WTC11 (cell line): ENCODE measurements at regions not wholly inside any gene's neighbourhood (a gene's known extent, or its start where the extent isn't known, plus 50 kb on each side); places are given as distances from the start of the nearest gene placed in this dataset.
"Not testable (repeated sequence)": the region's sequence is repeated elsewhere in the genome, so short reads cannot be mapped to it uniquely, and the experiment has no call there.

Source experiments
- ATAC-seq: fragments of 200-7000 bp; cut with Tn5 transposase; 2 replicates; pipeline ENCODE4 v1.10.0; 2021; ENCODE audit warnings: mild to moderate bottlenecking, moderate library complexity
- CTCF ChIA-PET: fragments of 300-600 bp; sonication (Branson Sonifier 250); formaldehyde crosslinking; loops from one replicate; lab custom pipeline; 2021; ENCODE audit warnings: antibody characterized with exemption; lab: Charles Lee
- POLR2A ChIA-PET: fragments of 350-600 bp; sonication (Branson Sonifier 250); formaldehyde crosslinking; loops from one replicate; lab custom pipeline; 2021; ENCODE audit warnings: antibody characterized with exemption; lab: Charles Lee
- DNase-seq: peaks from one replicate; pipeline ENCODE4 v3.0.0; 2021; ENCODE audit warnings: low spot score
- H3K27ac Mint-ChIP-seq: 2 replicates; pipeline ENCODE4 v1.8.0; 2021; ENCODE audit warnings: mixed read lengths
- H3K27me3 Mint-ChIP-seq: 2 replicates; pipeline ENCODE4 v1.8.0; 2021; ENCODE audit warnings: low read depth, mild to moderate bottlenecking, moderate library complexity, mixed read lengths
- H3K36me3 Mint-ChIP-seq: 2 replicates; pipeline ENCODE4 v1.8.0; 2021; ENCODE audit warnings: mixed read lengths
- H3K4me1 Mint-ChIP-seq: 2 replicates; pipeline ENCODE4 v1.8.0; 2022; ENCODE audit warnings: mixed read lengths
- H3K4me3 Mint-ChIP-seq: 2 replicates; pipeline ENCODE4 v1.8.0; 2021; ENCODE audit warnings: mild to moderate bottlenecking, moderate library complexity, mixed read lengths
- H3K9me3 Mint-ChIP-seq: 2 replicates; pipeline ENCODE4 v1.8.0; 2021; ENCODE audit warnings: mixed read lengths

DNA sequence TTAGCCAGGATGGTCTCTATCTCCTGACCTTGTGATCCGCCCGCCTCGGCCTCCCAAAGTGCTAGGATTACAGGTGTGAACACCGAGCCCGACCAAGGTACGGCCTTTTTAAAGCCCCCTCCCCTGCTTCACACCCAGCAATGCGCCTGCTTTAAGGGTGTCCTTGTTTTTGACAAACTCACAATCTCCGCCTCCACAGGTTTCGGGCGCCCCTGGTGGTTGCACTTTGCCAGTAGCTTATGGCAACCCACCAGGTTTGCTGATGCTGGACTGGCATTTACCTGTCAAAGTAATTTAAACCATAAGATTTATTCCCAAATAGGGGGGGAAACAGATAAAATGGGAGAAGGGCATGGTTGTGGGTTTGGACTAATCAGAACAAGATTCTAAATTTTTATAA lies 883.6 kb downstream of the SPATA31A7 start:
- H3K27me3 Mint-ChIP-seq, H3K4me3 Mint-ChIP-seq, DNase-seq, CTCF ChIA-PET, H3K27ac Mint-ChIP-seq, H3K4me1 Mint-ChIP-seq, POLR2A ChIA-PET, H3K36me3 Mint-ChIP-seq, H3K9me3 Mint-ChIP-seq: not testable (repeated sequence)
- peak; percentile 86 for ATAC-seq

GRCh38 chr9:62084245-62084644 lies 894.4 kb downstream of the SPATA31A7 start:
- CTCF ChIA-PET, POLR2A ChIA-PET, H3K36me3 Mint-ChIP-seq, H3K4me1 Mint-ChIP-seq, DNase-seq, H3K4me3 Mint-ChIP-seq, H3K27me3 Mint-ChIP-seq, H3K27ac Mint-ChIP-seq, H3K9me3 Mint-ChIP-seq: not testable (repeated sequence)
- ATAC-seq: peak; percentile 76

DNA sequence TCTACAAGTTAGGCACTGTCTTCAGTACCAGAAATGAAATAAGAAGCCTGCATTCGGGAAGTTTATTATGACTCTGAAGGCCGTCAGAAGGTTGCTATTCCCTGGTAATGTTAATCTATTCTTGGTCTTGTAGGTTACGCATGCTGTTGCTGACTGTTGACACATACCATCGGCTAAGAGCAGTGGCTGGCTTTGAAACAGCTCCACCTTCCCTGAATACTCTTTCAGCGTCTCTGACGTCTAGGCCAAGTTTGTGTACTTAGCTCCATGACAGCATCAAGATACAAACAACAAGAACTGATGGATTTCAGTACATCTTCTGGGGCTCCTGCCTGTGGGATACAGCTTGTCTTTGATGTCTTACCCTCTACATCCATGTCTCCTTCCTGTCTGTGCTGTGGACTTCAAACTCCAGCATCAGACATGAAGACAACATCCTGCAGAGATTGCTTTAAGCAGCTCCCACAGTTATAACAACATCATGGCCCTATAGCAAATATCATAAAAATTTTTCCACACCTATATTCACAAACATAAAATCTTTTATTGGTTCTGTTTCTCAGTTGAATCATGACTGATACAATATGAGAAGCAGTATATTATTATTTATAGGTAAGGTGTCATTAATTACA lies 906.0 kb downstream of the SPATA31A7 start:
- H3K4me3 Mint-ChIP-seq, H3K9me3 Mint-ChIP-seq, DNase-seq, H3K27ac Mint-ChIP-seq, ATAC-seq, H3K36me3 Mint-ChIP-seq, H3K4me1 Mint-ChIP-seq, CTCF ChIA-PET, H3K27me3 Mint-ChIP-seq, POLR2A ChIA-PET: not testable (repeated sequence)

GRCh38 chr9:62110486-62110885 lies 920.6 kb downstream of the SPATA31A7 start:
- ATAC-seq, H3K4me3 Mint-ChIP-seq, H3K4me1 Mint-ChIP-seq, H3K27ac Mint-ChIP-seq, H3K36me3 Mint-ChIP-seq, H3K9me3 Mint-ChIP-seq, H3K27me3 Mint-ChIP-seq, CTCF ChIA-PET, DNase-seq, POLR2A ChIA-PET: not testable (repeated sequence)

GRCh38 chr9:62116951-62117640 lies 927.3 kb downstream of the SPATA31A7 start:
- H3K9me3 Mint-ChIP-seq, POLR2A ChIA-PET, DNase-seq, H3K27me3 Mint-ChIP-seq, CTCF ChIA-PET, ATAC-seq, H3K27ac Mint-ChIP-seq, H3K4me3 Mint-ChIP-seq, H3K36me3 Mint-ChIP-seq, H3K4me1 Mint-ChIP-seq: not testable (repeated sequence)

DNA sequence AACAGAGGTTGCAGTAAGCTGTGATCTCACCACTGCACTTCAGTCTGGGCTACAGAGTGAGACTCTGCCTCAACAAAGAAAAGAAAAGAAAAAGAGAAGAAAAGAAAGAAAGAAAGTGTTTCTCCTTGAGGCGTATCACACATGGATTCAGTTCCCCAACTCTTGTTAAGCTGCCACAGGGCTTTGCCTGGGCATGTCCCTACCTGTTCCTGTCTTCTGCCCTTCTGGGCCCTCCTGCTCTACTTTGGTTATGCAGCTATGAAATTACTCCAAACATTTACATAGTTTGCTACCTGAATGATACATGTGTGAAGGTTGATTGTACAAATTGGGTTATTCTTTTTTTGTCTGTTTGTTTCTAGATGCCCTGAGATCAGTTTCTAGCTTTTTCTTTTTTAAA lies 929.8 kb downstream of the SPATA31A7 start:
- H3K27me3 Mint-ChIP-seq, H3K4me1 Mint-ChIP-seq, POLR2A ChIA-PET, ATAC-seq, DNase-seq, H3K9me3 Mint-ChIP-seq, H3K27ac Mint-ChIP-seq, H3K4me3 Mint-ChIP-seq, H3K36me3 Mint-ChIP-seq, CTCF ChIA-PET: not testable (repeated sequence)

- CTCF ChIA-PET, H3K4me3 Mint-ChIP-seq, H3K4me1 Mint-ChIP-seq, POLR2A ChIA-PET, DNase-seq, H3K27me3 Mint-ChIP-seq, H3K9me3 Mint-ChIP-seq, H3K27ac Mint-ChIP-seq, H3K36me3 Mint-ChIP-seq: not testable (repeated sequence)
- peak; percentile 18; the same call in 1 of the 2 replicates for ATAC-seq
Observed at GRCh38 chr9:62125631-62126611, 936.1 kb downstream of the SPATA31A7 start.

GRCh38 chr9:62135022-62135421 lies 945.2 kb downstream of the SPATA31A7 start:
- POLR2A ChIA-PET, CTCF ChIA-PET, H3K27ac Mint-ChIP-seq: not testable (repeated sequence)

GRCh38 chr9:62145648-62146047 lies 955.8 kb downstream of the SPATA31A7 start:
- CTCF ChIA-PET, H3K4me1 Mint-ChIP-seq, H3K27me3 Mint-ChIP-seq, DNase-seq, POLR2A ChIA-PET, H3K27ac Mint-ChIP-seq, H3K4me3 Mint-ChIP-seq, ATAC-seq, H3K9me3 Mint-ChIP-seq, H3K36me3 Mint-ChIP-seq: not testable (repeated sequence)

More at GRCh38 chr9:62135022-62135421, 945.2 kb downstream of the SPATA31A7 start:
- not testable (repeated sequence) for H3K36me3 Mint-ChIP-seq, H3K9me3 Mint-ChIP-seq, H3K27me3 Mint-ChIP-seq, DNase-seq, H3K4me1 Mint-ChIP-seq, H3K4me3 Mint-ChIP-seq
- peak; percentile 89 for ATAC-seq
